K562 (cell line): ENCODE measurements at regions not wholly inside any gene's neighbourhood (a gene's known extent, or its start where the extent isn't known, plus 50 kb on each side); places are given as distances from the start of the nearest gene placed in this dataset.

ENCODE experiments used
- ZNF175 ChIP-seq: fragments of 200-800 bp; sonication (Bioruptor generic); IDR thresholded peaks from 2 replicates; pipeline ENCODE4 v1.6.1; 2016; ENCODE audit warnings: low read depth, mild to moderate bottlenecking, missing genetic modification characterization, missing compliant biosample characterization
- ZNF431 ChIP-seq: sonication (generic); formaldehyde crosslinking; IDR thresholded peaks from 2 replicates; pipeline ENCODE4 v1.8.0; 2022; ENCODE audit warnings: mild to moderate bottlenecking, missing genetic modification reagents

GRCh38 chr2:217330647-217331046 is 470.8 kb upstream of the TNP1 start:
- TF ChIP-seq ZNF431 (CRISPR knock-in tag), result no peak
- TF ChIP-seq ZNF175 (CRISPR knock-in tag), result no peak
